Left kidney (tissue), 1 donor: ENCODE measurements at regions not wholly inside any gene's neighbourhood (a gene's known extent, or its start where the extent isn't known, plus 50 kb on each side); places are given as distances from the start of the nearest gene placed in this dataset.
"Not testable (repeated sequence)": the region's sequence is repeated elsewhere in the genome, so short reads cannot be mapped to it uniquely, and the experiment has no call there.

Experiments
- DNase-seq: peaks from one replicate; pipeline ENCODE4 v3.0.0-alpha.2; 2013

GRCh38 chr5:19233573-19233972 lies 754.4 kb downstream of the CDH18 start:
- no peak for DNase-seq

- no peak for DNase-seq
Observed at GRCh38 chr5:19235101-19235584, 752.9 kb downstream of the CDH18 start.

GRCh38 chr5:19240170-19240569 lies 747.8 kb downstream of the CDH18 start:
- no peak for DNase-seq

GRCh38 chr5:19241690-19242089 lies 746.3 kb downstream of the CDH18 start:
- DNase-seq = no peak

- not testable (repeated sequence) for DNase-seq
Observed at GRCh38 chr5:19246191-19246590, 741.8 kb downstream of the CDH18 start.

- DNase-seq = no peak
Observed at GRCh38 chr5:19247302-19247701, 740.7 kb downstream of the CDH18 start.

- no peak for DNase-seq
Observed at GRCh38 chr5:19256036-19256435, 732.0 kb downstream of the CDH18 start.

GRCh38 chr5:19258686-19259085 lies 729.3 kb downstream of the CDH18 start:
- no peak for DNase-seq

GRCh38 chr5:19261879-19262278 lies 726.1 kb downstream of the CDH18 start:
- no peak for DNase-seq

- no peak for DNase-seq
Observed at GRCh38 chr5:19264821-19265220, 723.2 kb downstream of the CDH18 start.

- no peak for DNase-seq
Observed at GRCh38 chr5:19266791-19267190, 721.2 kb downstream of the CDH18 start.

GRCh38 chr5:19270153-19270552 lies 717.8 kb downstream of the CDH18 start:
- peak; percentile 0 for DNase-seq

GRCh38 chr5:19274578-19274977 lies 713.4 kb downstream of the CDH18 start:
- DNase-seq = no peak

- DNase-seq = no peak
Observed at GRCh38 chr5:19285286-19285685, 702.7 kb downstream of the CDH18 start.

- not testable (repeated sequence) for DNase-seq
Observed at GRCh38 chr5:19287548-19288277, 700.3 kb downstream of the CDH18 start.

- DNase-seq = not testable (repeated sequence)
Observed at GRCh38 chr5:19288311-19288710, 699.7 kb downstream of the CDH18 start.

- DNase-seq = no peak
Observed at GRCh38 chr5:19297934-19298333, 690.1 kb downstream of the CDH18 start.

- DNase-seq = no peak
Observed at GRCh38 chr5:19301271-19301670, 686.7 kb downstream of the CDH18 start.

- DNase-seq = no peak
Observed at GRCh38 chr5:19314840-19315239, 673.2 kb downstream of the CDH18 start.

- DNase-seq = no peak
Observed at GRCh38 chr5:19319252-19319651, 668.7 kb downstream of the CDH18 start.

GRCh38 chr5:19322716-19323485 lies 665.1 kb downstream of the CDH18 start:
- no peak for DNase-seq

- no peak for DNase-seq
Observed at GRCh38 chr5:19334278-19334677, 653.7 kb downstream of the CDH18 start.

GRCh38 chr5:19342942-19343341 lies 645.1 kb downstream of the CDH18 start:
- no peak for DNase-seq

GRCh38 chr5:19352120-19352519 lies 635.9 kb downstream of the CDH18 start:
- DNase-seq = no peak
